ENCODE measurements at regions not wholly inside any gene's neighbourhood (a gene's known extent, or its start where the extent isn't known, plus 50 kb on each side); places are given as distances from the start of the nearest gene placed in this dataset.
A peak's percentile ranks its signal among the peaks of the same experiment; 100 is the strongest.

DNA sequence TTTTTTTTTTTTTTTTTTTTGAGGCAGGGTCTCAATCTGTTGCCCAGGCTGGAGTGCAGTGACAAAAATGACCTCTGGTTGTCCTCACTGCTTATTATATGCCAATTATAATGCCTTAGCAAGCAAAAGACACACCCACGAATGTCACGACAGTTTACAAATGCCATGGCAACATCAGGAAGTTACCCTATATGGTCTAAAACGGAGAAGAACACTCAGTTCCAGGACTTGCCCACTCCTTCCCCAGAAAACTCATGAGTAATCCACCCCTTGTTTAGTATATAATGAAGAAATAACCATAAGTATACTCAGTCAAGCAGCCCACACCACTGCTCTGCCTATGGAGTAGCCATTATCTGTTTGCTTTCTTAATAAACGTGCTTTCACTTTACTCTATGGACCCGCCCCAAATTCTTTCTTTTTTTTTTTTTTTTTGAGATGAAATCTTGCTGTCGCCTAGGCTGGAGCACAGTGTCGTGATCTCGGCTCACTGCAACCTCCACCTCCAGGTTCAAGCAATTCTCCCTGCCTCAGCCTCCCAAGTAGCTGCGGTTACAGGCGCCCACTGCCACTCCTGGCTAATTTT is 106.2 kb downstream of the SMIM20 start:
- DNase-seq (ENCODE audit: low read depth): no peak

DNA sequence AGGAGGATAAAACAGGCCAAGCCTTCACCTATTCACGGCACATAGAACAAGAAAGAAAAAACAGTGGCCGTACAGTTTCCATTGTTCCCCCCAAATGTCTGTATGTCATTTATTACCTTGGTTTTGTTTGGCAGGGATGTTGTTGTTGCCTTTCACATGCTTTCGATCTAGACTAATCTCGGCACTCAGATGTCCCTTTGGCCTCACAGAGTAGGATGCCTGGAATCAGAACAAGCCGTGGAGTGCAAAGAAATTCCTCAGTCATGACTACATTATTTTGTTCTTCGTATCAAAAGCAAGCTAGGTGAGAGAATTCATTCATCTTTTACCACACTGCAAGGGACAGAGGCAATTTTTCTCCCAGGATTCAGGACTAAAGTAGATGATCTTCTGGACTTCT is 106.9 kb downstream of the SMIM20 start:
- DNase-seq (ENCODE audit: low read depth): no peak

DNA sequence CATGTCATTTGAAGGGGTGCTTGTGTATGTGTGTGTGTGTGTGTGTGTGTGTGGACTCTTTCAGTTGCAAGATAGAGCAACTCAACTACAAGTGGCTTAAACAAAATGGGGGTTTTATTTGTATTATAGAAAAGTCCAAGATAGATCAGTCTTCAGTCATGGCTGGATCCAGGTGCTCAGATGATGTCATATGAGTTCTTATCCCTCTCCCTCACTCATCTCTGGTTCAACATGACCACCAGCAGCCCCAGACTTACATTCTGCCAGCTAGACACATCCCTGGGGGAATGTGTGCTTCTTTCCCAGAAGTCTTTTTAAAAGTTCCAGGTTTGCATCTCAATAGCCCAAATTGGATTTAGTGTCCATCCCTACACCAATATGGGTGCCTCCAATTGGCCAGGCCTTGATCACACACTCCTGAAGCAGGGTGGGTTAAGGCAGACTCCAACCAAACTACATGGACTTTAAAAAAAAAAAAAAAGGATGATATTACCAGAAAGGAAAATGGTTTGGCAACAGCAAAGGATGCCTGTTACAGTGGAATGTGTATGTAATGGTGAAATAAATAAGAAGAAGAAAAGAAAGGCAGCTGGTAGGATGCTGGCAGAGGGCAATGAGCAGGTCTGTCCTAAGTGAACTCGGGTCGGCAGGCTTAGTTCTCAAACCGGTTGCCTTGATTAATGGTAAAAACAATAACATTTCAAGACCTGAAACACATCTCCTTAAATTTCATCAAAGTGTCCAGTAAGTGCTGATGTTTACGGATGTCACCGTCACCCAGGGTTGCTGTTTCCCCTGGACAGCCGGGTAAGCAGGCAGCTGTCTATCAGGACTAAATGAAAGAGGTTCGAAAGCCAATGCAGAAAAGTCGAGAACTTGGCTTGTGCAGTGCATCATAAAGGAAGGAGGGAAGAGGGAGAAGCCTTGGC is 107.7 kb downstream of the SMIM20 start:
- no peak for DNase-seq (ENCODE audit: low read depth)

DNA sequence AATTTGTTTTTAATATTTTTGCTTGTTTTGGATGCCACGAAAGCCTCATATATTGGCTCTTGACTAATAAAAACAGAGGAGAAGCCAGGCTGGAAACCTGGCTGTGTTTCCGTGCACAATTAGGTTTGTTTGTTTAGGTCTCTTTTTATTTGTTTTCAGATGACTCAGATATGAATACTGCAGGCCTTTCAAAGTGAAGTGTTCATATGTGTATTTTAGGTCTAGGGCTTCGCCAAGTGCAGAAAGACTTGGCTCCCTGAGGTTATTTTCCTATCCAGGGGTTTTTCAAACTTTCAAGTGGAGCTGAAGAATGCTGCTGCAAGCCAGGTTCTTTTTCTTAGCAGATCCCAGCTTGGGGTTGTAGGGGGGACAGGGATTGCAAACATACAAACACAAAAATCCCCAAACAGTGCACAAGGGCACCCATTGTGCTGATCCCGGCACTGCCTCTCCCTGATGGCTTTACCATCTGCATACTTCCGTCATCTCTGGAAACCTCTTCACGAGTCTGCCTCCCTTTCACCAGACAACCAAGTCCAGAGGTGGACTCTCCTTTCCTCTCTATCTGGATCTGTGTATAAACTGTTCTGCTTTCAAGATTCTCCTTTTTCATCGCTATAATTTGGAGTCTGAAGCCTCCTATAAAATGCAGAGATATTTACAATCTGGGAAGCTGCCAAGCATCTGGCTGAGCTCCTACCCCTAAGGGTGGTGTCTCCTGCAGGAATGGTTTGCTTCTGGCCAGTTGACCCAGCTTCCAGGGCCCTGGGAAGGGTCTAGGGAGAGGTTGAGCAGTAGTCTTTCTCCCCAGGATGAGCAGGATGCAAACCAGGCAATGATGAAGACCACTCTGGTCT is 108.6 kb downstream of the SMIM20 start:
- DNase-seq (ENCODE audit: low read depth): no peak

DNA sequence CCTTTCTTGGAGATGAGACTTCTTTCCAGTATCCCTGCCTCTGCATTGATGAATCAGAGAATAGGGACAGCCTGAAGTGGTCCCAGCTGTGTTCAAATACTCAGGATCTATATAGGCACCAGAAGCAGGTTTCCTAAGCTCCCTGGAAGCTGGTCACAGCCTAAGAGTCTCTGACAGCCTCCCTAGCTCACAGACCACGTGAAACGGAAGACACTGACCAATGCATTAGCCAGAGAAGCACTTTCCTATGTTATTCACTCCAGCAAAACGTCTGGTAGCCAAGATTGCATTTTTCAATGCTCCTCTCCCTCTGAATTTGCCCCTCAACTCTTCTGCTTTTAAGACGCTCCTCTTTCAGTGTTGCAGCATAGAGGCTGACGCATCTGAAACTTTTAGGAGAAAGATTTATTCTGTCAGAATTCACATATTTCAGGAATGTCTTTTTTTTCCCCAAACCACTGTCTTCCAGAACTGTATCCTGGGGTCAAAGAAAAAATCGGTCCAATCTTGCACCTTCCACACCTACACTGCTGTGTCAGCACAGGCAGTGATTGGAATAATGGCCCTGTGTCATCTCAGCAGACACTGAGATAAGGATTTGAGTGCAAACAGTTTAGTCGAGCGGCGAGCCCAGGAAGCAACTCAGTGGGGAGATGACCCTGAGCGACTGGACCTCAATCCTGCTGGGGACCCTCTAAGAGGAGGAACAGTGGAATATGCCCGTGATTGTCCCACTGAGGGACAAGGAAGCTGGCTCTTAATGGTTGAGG is 109.4 kb downstream of the SMIM20 start:
- DNase-seq (ENCODE audit: low read depth): no peak

DNA sequence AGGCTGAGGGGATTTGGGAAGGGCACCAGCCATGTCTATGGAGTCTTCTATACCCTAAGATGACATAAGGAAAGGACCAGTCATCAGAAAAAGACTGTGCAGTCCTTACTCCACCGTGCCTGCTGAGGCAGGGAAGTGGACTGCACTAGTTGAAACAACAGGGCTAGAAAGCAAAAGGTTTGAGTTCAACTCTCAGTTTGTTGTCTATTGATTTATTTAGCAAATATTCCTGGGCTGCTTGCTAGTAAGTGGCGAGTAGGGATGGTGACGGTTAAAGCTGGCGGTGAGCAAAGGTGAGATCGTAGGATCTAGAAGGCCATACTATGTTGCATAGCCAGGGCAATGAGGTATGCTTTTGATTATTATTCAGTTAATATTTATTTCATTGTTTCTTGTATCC is 110.1 kb downstream of the SMIM20 start:
- DNase-seq (ENCODE audit: low read depth): no peak

DNA sequence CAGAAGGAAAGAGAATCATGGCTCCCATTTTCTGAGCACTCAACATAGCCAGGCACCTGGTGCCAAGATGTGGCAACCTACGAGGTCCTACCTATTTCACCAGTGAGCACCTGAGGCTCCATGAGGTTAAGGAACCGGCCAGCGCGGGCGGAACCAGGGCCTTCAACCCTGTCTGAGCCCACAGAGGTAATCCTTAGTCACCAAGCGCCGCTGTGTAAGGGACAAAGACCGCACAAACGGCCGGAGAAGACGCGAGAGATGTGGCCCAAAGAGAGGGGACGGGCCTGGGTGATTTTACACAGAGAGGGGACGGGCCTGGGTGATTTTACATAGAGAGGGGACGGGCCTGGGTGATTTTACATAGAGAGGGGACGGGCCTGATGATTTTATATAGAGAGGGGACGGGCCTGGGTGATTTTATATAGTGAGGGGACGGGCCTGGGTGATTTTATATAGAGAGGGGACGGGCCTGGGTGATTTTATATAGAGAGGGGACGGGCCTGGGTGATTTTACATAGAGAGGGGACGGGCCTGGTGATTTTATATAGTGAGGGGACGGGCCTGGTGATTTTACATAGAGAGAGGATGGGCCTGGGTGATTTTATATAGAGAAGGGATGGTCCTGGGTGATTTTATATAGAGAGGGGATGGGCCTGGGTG is 114.2 kb downstream of the SMIM20 start:
- DNase-seq (ENCODE audit: low read depth): no peak

DNA sequence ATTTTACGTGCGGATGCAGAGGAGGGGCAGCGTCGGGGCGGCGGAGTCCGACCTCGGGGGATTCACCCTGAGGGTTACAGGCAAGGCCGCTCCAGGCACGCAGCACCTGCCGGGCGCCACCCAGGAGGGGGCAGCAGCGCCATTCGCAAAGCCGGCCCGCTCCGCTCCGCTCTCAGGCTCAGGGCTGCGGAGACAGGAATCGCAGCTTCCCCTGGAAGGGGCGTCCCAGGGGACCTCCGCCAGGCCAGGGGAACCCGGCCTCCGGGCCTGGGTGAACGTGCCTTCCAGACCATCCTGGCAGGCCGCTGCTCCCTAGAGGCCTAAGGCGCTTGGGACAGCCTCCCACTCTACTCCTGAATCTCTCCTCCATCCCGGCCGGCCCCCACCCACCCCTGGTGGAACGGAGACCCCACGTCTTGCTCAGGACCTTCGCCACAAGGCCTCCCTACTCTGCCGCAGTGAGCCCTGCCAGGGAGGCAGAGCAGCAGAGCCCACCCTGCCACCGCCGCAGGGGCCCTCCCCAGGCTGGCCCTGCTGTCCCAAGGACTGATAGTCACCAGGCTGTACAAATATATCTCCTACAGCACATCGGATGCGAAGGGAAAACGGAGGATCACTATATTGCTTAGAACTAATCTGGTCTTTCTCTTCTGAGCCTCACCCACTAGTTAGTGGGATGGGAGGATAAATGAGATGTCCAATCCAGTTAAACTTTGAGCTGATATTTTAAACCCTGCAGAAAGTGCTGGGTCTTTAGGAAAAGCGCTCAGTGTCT is 115.0 kb downstream of the SMIM20 start:
- no peak for DNase-seq (ENCODE audit: low read depth)

DNA sequence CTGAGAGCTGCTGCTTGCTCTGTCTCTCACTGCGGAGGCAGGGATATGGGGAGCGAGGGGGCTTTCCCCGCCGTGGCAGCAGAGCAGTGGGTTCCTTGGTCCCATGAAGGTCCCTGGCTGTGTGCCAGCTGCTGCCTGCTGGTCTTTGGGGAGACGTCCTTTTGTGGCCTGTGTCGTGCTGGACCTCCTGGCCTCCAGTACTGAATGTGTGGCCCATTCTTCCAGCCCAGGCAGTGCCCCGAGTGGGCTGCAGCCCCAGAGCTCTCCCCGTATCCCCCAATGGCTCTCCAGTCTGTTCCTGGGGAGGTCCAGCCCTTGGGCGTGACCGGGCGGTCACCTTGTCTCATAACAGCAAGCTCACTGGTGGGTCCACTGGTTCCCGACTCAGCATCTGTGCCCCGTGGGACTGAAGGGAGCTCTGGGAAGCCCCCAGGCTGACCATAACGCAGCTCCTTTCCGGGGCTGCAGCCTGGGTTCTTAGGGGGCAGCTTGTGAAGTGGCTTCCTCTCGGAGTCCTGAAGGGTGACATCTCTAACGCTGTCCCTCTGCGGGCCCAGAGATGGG is 115.6 kb downstream of the SMIM20 start:
- no peak for DNase-seq (ENCODE audit: low read depth)

DNA sequence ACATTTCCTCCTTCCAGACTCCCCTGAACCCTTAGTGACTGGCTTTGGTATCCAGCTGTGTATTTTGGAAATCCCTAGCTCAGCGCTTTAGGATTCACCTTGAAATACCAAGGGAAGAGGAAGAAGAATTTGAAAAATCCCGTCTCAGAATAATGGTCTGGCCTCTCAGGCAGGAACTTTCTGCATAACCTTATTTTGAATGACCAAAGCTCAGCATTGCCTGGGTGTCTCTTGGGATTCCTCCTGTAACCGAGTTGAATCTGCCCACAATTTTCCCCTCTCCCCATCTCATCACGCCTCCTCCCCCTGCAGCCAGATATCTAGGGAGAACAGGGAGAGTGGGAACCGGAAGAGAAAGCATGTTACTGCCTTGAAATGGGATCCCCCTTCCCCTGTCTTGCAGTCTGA is 116.2 kb downstream of the SMIM20 start:
- no peak for DNase-seq (ENCODE audit: low read depth)

DNA sequence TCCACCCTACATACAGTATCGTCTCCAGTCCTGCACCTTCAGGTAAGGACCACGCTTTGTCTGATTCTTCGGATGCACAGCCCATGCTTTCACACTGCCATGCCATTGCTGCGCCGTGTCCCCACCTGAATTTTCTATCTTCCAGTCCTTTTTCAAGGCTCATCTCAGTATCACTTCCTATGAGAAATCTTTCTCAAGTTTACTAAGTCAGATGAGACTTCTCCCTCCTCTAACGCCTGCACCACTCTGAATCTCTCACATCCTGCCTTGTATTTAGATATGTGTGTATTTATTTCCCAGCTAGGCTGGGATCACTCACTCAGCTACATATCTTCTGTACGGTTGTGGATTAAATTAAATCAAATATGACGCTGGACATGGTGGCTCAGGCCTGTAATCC is 116.8 kb downstream of the SMIM20 start:
- no peak for DNase-seq (ENCODE audit: low read depth)

DNA sequence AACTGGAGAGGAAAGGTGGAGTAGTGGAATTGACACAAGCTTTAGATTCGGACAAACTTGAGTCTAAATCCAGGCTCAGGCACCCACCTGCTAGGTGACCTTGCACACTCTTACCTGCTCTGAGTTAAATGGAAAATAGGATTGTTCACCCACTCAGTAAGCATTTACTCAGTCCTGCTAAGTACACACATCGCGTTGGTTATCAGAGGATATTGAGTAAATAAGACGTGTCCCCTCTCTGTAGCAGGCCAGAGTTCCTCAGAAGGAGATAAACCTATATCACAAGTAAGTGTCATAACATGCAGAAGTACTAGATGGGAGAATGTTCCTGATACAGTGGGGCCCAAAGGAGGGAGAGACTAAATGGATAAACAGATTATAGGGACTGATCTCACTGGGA is 117.7 kb downstream of the SMIM20 start:
- DNase-seq (ENCODE audit: low read depth): no peak

DNA sequence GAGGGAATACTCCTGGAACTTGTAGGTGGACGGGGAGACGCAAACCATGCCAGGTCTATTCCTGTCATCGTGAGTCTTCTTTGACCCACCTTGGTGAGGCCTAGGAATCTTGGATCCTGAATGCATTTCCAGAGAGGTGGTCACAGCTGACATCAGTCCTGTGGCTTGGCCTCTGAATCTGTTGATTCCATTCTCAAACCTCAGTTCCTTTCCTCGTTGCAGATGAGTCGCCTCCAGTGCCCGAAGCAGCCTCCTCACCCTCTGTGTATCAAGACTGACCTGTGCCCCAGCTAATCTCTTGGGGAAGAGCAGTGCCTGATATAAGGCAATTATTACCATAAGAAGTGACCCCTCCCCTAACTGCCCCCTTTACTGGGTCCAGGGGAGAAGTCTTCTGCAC is 118.1 kb downstream of the SMIM20 start:
- DNase-seq (ENCODE audit: low read depth): peak; percentile 82

DNA sequence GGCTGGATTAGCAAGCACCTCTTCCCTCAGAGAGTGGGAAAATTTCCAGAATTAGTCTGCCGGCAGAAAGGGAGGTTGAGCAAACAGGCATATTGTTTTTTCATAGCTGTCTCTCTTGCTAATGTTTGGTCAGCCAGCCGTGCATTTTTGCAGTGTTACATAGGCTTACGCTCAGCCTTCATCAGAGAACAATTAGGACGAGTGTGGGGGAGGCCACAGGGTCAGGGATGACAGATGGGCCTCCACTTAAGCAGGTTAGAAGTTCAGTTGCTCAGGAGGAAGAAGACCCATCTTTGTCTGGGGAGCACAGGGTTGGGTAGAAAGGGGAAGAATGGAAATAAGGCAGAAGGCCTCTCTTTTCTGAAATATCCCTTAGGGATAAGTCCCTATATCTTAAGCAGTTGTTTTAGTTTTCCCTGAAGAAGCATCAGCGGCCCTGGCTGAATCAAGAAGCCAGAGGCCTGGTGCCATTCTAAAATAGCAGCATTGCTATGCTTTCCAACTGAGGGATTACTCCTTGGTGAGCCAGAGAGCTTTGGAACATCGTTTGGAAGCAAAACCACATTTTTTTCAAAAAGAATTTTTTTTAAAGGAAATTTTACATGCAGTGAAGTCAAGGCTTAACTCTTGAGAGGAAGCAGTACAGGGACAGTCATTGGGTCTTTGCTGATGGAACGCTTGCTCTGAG is 118.8 kb downstream of the SMIM20 start:
- DNase-seq (ENCODE audit: low read depth): peak; percentile 39

DNA sequence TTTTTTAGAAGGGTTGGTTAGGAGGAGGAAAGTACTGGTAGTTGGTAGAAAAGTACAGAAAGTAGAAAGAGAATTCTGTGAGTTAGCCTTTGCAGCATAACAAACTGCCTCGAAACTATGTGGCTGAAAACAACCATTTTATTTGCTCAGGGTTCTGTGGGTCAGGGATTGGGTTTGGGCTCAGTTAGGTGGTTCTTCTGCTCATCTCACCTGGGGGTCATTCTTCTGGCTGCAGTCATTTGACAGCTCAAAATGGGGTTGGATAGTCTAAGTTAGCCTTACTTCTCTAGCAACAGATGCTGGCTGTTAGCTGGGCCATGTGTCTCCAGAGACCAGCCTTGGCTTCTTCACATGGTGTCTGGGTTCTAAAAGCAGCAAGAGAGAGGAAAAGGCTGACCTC is 119.4 kb downstream of the SMIM20 start:
- DNase-seq (ENCODE audit: low read depth): no peak

DNA sequence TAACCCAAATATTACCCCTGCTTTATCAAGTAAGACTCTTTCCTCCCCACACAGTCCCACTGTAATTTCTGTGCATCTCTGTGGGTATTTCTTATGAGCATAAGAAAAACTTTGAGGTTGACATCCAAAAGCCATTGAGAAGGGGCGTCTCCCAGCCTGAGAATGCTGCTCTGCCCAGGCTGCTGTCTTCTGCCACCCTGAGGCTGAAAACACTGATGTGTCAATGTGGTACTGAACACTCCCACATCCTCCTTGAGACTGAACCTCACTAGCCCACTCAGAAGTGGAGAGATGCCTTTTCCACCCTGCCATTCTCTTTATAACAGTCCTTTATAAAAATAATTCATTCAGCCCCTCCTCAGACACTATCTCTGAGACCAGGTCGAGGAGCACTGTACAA is 120.8 kb downstream of the SMIM20 start:
- DNase-seq (ENCODE audit: low read depth): no peak

DNA sequence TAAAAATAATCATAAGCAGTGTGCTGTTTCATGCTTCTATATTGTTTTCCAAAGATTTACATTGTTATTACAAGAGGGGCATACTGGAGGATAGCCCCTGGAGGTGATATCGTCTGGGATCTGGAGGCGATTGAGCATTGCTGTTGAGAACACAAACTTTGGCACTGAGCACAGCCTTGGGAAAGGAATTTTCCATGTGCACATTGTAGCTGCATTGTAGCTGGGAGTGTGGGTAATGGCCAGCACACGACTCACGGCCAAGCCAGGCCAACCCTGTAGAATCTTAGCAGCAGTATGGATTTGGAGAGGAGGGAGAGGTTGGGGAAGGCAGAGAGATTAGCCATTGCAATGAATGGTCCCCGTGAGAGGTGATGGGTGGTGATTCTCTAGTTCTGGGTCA is 121.9 kb downstream of the SMIM20 start:
- DNase-seq (ENCODE audit: low read depth): no peak

DNA sequence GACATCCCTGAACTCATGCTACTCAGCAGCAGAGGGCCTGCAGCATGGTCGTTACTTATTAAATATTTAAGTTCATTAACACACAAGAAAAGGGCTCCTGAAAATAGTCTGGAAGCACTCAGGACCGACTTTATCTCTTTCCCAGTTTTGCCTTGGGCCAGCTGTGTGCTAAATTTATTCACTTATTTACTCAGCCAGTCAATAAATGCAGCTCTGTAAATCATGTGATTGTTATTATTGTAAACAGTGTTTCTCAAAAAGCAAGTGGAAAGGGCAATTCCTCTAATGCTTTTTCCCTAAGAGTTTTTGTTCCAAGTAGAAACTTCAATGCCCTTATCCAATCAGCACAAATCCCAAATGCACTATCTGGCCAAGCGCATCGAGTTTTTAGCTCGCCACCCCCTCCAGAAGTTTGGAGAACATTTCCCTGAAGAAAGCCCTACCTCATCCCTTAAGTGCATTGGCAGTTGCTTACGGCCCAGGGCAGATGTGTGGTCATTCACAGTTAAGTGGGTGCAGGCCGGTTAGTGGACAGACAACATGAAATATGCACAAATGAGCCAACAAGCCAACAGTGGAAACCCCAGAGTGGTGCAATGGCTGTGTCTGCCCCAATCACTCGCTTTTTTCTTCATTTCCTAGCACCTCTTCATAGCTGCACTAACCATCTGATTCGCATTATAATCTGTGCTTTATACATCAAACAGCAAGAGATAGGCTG is 125.8 kb downstream of the SMIM20 start:
- DNase-seq (ENCODE audit: low read depth): no peak
